Loucy (cell line): ENCODE measurements at regions not wholly inside any gene's neighbourhood (a gene's known extent, or its start where the extent isn't known, plus 50 kb on each side); places are given as distances from the start of the nearest gene placed in this dataset.

Experiments
- H2AFZ ChIP-seq: fragments of 200-600 bp; sonication (generic); 2 replicates; pipeline ENCODE4 v1.6.0; 2016; ENCODE audit warnings: antibody characterized with exemption, mild to moderate bottlenecking, low read length, moderate library complexity
- H3F3A ChIP-seq: fragments of 200-600 bp; 2 replicates; pipeline ENCODE4 v1.6.0; 2016; ENCODE audit warnings: antibody characterized with exemption, low read depth, mild to moderate bottlenecking
- H3K27me3 ChIP-seq: fragments of 200-600 bp; sonication (generic); 2 replicates; pipeline ENCODE4 v1.6.1; 2014; ENCODE audit warnings: low read length, mild to moderate bottlenecking; ENCODE audit not compliant: insufficient read depth, poor library complexity, severe bottlenecking
- H3K36me3 ChIP-seq: fragments of 200-600 bp; sonication (generic); 2 replicates; pipeline ENCODE4 v1.6.1; 2016; ENCODE audit warnings: low read length; ENCODE audit not compliant: insufficient read depth
- H3K4me1 ChIP-seq: fragments of 200-600 bp; sonication (generic); 2 replicates; pipeline ENCODE4 v1.5.1; 2014; ENCODE audit warnings: low read length, mild to moderate bottlenecking; ENCODE audit not compliant: insufficient read depth, poor library complexity, severe bottlenecking
- H3K4me2 ChIP-seq: fragments of 200-600 bp; sonication (generic); 2 replicates; pipeline ENCODE4 v1.6.0; 2014; ENCODE audit warnings: antibody characterized with exemption, low read length, low read depth, mild to moderate bottlenecking; ENCODE audit not compliant: poor library complexity, severe bottlenecking
- H3K4me3 ChIP-seq: fragments of 200-600 bp; sonication (generic); 2 replicates; pipeline ENCODE4 v1.5.1; 2014; ENCODE audit warnings: low read length, mild to moderate bottlenecking, mixed read lengths; ENCODE audit not compliant: poor library complexity, severe bottlenecking
- H3K79me2 ChIP-seq: fragments of 200-600 bp; sonication (generic); 2 replicates; pipeline ENCODE4 v1.6.1; 2014; ENCODE audit warnings: low read length; ENCODE audit not compliant: insufficient read depth
- H3K9ac ChIP-seq: fragments of 200-600 bp; sonication (generic); 2 replicates; pipeline ENCODE4 v1.6.0; 2014; ENCODE audit warnings: mild to moderate bottlenecking, low read depth, low read length, moderate library complexity; ENCODE audit not compliant: poor library complexity, severe bottlenecking
- H3K9me2 ChIP-seq: fragments of 200-600 bp; sonication (generic); replicated peaks from 2 replicates; pipeline ENCODE4 v1.6.1; 2016; ENCODE audit warnings: low read depth, low read length, mixed read lengths
- H3K9me3 ChIP-seq: fragments of 200-600 bp; sonication (generic); 2 replicates; pipeline ENCODE4 v1.6.1; 2014; ENCODE audit warnings: mild to moderate bottlenecking, antibody characterized with exemption, low read length, low read depth; ENCODE audit not compliant: insufficient read depth
- H4K20me1 ChIP-seq: fragments of 200-600 bp; sonication (generic); 2 replicates; pipeline ENCODE4 v1.6.0; 2014; ENCODE audit warnings: antibody characterized with exemption, low read length, mild to moderate bottlenecking; ENCODE audit not compliant: insufficient read depth, poor library complexity, severe bottlenecking
- CTCF ChIP-seq: fragments of 200-600 bp; sonication (generic); conservative IDR thresholded peaks from 2 replicates; pipeline ENCODE4 v1.5.1; 2014; ENCODE audit warnings: mild to moderate bottlenecking, antibody characterized with exemption, low read length
- EZH2phosphoT487 ChIP-seq: fragments of 200-600 bp; IDR thresholded peaks from 2 replicates; pipeline ENCODE4 v1.6.1; 2018; ENCODE audit warnings: antibody characterized with exemption, mild to moderate bottlenecking, moderate library complexity, borderline replicate concordance

DNA sequence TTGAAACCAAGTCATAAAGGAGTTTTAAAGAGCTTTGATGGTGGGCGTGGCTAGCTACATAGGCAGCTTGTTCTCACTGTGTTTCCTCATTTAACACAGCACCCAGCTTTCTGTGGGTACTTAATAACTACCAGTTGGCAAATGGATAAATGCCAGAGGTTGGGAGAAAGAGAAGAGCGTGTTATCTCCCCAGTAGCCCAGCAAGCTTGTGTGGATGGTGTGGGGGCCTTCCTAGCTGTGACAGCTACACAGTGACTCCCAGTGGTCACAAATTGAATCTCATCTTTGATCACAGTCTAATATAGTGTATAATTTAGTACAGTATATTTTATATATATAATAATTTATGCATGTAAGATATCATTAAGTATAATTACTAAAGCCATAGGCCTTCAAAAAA is 984.1 kb downstream of the EPHA3 start:
- H2AFZ ChIP-seq: no peak overlapping the region

DNA sequence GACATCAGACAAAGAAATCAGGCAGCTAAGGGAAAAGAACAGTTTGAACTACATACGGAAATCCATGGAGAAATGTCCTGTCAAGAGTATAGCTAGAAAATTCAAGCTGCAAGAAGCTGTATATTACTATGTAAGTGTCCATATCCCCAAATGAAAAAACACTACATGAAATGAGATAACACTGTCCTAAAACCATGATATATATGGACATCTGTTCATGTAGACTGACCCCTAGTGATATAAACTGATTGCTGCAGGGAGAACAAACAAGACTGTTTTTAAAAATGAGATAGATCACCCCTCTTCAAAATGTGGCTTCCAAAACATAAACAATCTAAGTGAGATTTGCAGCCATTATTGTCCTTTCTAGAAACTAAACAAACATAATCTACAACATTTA is 985.6 kb downstream of the EPHA3 start:
- Histone ChIP-seq H3F3A (no peaks in the 10 kb centered on the region), H3K9me2 (no peaks in the 10 kb centered on the region), H3K27me3 (no peaks in the 10 kb centered on the region), H3K36me3 (no peaks in the 10 kb centered on the region), H3K9ac (no peak overlapping the region), H3K4me2 (no peak overlapping the region), H3K79me2 (no peaks in the 10 kb centered on the region), H4K20me1 (no peaks in the 10 kb centered on the region), H3K9me3 (no peaks in the 10 kb centered on the region), H3K4me3 (no peak overlapping the region), H3K4me1 (no peaks in the 10 kb centered on the region), H2AFZ (no peak overlapping the region)
- TF ChIP-seq CTCF (peak; percentile 70), EZH2phosphoT487 (no peak)

More for the DNA sequence above, 984.1 kb downstream of the EPHA3 start:
- no peaks in the 10 kb centered on the region for H3K9me2 ChIP-seq
- no peaks in the 10 kb centered on the region for H3F3A ChIP-seq
- H3K4me2 ChIP-seq: no peak overlapping the region
- H3K4me1 ChIP-seq: no peaks in the 10 kb centered on the region
- H3K9me3 ChIP-seq: no peaks in the 10 kb centered on the region
- no peaks in the 10 kb centered on the region for H4K20me1 ChIP-seq
- TF ChIP-seq EZH2phosphoT487 (no peak), CTCF (peak; percentile 58)
- H3K9ac ChIP-seq: no peak overlapping the region
- no peaks in the 10 kb centered on the region for H3K27me3 ChIP-seq
- H3K4me3 ChIP-seq: no peak overlapping the region
- no peaks in the 10 kb centered on the region for H3K36me3 ChIP-seq
- H3K79me2 ChIP-seq: no peaks in the 10 kb centered on the region

DNA sequence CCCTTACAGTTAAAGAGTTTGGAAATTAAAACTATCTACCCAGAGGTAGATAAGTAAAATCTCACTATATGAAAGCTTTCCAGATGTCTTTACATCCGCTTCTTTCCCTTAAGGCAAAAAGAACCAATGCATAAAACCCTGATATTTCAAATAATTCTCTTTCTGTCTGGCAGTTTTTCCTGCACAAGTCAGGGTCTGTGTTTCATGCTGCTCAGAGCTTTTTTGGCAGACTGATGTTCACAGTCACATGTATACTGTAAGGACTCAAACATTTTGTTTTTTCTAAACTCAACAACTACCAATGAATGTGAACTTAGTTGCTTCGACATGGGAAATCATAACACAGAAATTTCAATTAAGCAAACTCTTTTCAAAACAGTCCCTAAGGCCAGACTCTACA is 988.4 kb downstream of the EPHA3 start:
- no peak for TF ChIP-seq CTCF
- Histone ChIP-seq H3K27me3 (no peaks in the 10 kb centered on the region), H3K36me3 (no peaks in the 10 kb centered on the region), H3K4me1 (no peaks in the 10 kb centered on the region), H3K9ac (no peak overlapping the region), H4K20me1 (no peaks in the 10 kb centered on the region), H3K79me2 (no peaks in the 10 kb centered on the region), H3K4me2 (no peak overlapping the region), H3K9me3 (no peaks in the 10 kb centered on the region), H3K9me2 (no peaks in the 10 kb centered on the region), H3F3A (no peaks in the 10 kb centered on the region), H3K4me3 (no peak overlapping the region), H2AFZ (no peak overlapping the region)
